ENCODE measurements at regions not wholly inside any gene's neighbourhood (a gene's known extent, or its start where the extent isn't known, plus 50 kb on each side); places are given as distances from the start of the nearest gene placed in this dataset.

DNA sequence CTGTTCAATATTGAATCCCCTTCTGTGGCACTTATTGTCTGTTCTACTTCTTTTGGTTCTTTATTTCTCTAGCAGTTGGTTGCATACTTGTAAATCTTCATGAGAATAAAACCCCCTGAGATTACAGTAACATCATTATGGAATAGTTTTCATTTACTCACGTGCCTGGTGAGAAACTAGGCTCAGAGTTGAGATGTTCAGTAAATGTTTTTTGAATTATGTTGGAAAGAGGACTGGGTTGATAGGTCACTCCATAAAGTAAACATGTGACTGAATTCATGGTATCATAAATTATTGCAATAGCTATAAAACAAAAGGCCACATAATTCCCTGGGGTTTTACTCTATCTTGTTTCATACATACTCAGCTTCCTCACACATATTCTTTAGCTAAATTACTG is 174.2 kb upstream of the C9orf72 start:
- CTCF ChIA-PET = no interaction called here

DNA sequence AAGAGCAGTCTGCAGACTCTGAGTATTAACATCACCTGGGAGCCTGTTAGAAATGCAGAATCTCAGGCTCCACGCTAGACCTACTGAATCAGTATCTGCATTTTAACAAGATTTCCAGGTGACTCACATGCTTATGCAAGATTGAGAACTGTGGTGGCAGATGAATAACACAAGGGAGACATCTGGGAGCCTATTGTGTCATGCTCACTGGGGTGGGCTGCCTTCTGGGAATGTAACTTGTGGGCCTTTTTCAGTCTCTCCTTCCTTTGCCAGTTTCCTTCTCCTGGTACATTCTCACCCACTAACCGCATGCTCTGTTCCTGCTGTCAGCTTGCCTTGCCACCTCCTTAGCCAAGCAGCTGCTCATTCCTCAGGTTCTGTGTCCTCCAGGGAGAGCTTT is 176.6 kb upstream of the C9orf72 start:
- Histone ChIP-seq H3K9me3 (ENCODE audit: control insufficient read depth, insufficient read depth, low read depth, low read length) (no peaks in the 10 kb centered on the region), H3K27ac (ENCODE audit: low read length) (no peak overlapping the region), H3K27me3 (ENCODE audit: control insufficient read depth, insufficient read depth, low read length) (no peaks in the 10 kb centered on the region), H3K4me3 (ENCODE audit: low read depth in 2 of 2, low read length in 2 of 2) (no peak overlapping the region), H3K36me3 (ENCODE audit: control insufficient read depth, insufficient read depth, low read length) (no peaks in the 10 kb centered on the region), H3K4me1 (ENCODE audit: control insufficient read depth, insufficient read depth, low read length) (no peaks in the 10 kb centered on the region)
- ATAC-seq = no peak
- TF ChIP-seq, protein P1, sequence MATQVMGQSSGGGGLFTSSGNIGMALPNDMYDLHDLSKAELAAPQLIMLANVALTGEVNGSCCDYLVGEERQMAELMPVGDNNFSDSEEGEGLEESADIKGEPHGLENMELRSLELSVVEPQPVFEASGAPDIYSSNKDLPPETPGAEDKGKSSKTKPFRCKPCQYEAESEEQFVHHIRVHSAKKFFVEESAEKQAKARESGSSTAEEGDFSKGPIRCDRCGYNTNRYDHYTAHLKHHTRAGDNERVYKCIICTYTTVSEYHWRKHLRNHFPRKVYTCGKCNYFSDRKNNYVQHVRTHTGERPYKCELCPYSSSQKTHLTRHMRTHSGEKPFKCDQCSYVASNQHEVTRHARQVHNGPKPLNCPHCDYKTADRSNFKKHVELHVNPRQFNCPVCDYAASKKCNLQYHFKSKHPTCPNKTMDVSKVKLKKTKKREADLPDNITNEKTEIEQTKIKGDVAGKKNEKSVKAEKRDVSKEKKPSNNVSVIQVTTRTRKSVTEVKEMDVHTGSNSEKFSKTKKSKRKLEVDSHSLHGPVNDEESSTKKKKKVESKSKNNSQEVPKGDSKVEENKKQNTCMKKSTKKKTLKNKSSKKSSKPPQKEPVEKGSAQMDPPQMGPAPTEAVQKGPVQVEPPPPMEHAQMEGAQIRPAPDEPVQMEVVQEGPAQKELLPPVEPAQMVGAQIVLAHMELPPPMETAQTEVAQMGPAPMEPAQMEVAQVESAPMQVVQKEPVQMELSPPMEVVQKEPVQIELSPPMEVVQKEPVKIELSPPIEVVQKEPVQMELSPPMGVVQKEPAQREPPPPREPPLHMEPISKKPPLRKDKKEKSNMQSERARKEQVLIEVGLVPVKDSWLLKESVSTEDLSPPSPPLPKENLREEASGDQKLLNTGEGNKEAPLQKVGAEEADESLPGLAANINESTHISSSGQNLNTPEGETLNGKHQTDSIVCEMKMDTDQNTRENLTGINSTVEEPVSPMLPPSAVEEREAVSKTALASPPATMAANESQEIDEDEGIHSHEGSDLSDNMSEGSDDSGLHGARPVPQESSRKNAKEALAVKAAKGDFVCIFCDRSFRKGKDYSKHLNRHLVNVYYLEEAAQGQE (IDR thresholded peaks at IDR 0.05; ENCODE audit: insufficient read depth in 1 of 2, low read depth in 2 of 2, low read length in 1 of 2) = no peak
- no peak for TF ChIP-seq TCF7L2 (IDR thresholded peaks at IDR 0.05; ENCODE audit: low read depth, low read length)
- no peak for TF ChIP-seq SIN3A (IDR thresholded peaks at IDR 0.05; ENCODE audit: borderline replicate concordance, insufficient read depth, low read depth, low read length)
- TF ChIP-seq, protein P2, sequence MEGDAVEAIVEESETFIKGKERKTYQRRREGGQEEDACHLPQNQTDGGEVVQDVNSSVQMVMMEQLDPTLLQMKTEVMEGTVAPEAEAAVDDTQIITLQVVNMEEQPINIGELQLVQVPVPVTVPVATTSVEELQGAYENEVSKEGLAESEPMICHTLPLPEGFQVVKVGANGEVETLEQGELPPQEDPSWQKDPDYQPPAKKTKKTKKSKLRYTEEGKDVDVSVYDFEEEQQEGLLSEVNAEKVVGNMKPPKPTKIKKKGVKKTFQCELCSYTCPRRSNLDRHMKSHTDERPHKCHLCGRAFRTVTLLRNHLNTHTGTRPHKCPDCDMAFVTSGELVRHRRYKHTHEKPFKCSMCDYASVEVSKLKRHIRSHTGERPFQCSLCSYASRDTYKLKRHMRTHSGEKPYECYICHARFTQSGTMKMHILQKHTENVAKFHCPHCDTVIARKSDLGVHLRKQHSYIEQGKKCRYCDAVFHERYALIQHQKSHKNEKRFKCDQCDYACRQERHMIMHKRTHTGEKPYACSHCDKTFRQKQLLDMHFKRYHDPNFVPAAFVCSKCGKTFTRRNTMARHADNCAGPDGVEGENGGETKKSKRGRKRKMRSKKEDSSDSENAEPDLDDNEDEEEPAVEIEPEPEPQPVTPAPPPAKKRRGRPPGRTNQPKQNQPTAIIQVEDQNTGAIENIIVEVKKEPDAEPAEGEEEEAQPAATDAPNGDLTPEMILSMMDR (IDR thresholded peaks at IDR 0.05) = no peak
- no peak for TF ChIP-seq POLR2AphosphoS5 (IDR thresholded peaks at IDR 0.05; ENCODE audit: low read depth, low read length)
- ChIA-PET CTCF (no interaction called here), POLR2A (no interaction called here)
- intact Hi-C loops (cut with micrococcal nuclease; ENCODE audit: unreplicated experiment) = no loop called here
- in situ Hi-C loops (cut with HindIII; ENCODE audit: low pct_unique_long_range_greater_than_20kb, low sequenced_read_pairs) = no loop called here
- BruUV-seq (replicated peaks) = no TSS peak
- DNase-seq (ENCODE audit: low read depth, low spot score) = no peak

More for the DNA sequence above, 174.2 kb upstream of the C9orf72 start:
- ATAC-seq (no peak), DNase-seq (ENCODE audit: low read depth, low spot score) (no peak)
- no peak for TF ChIP-seq TCF7L2 (IDR thresholded peaks at IDR 0.05; ENCODE audit: low read depth, low read length)
- TF ChIP-seq, protein P2 (IDR thresholded peaks at IDR 0.05) = no peak
- TF ChIP-seq SIN3A (IDR thresholded peaks at IDR 0.05; ENCODE audit: borderline replicate concordance, insufficient read depth, low read depth, low read length) = no peak
- TF ChIP-seq POLR2AphosphoS5 (IDR thresholded peaks at IDR 0.05; ENCODE audit: low read depth, low read length) = no peak
- TF ChIP-seq, protein P1 (IDR thresholded peaks at IDR 0.05; ENCODE audit: insufficient read depth in 1 of 2, low read depth in 2 of 2, low read length in 1 of 2) = no peak
- H3K27ac ChIP-seq (ENCODE audit: low read length) = no peak overlapping the region
- in situ Hi-C loops (cut with HindIII; ENCODE audit: low pct_unique_long_range_greater_than_20kb, low sequenced_read_pairs) (no loop called here), intact Hi-C loops (cut with micrococcal nuclease; ENCODE audit: unreplicated experiment) (no loop called here)
- H3K9me3 ChIP-seq (ENCODE audit: control insufficient read depth, insufficient read depth, low read depth, low read length) = no peaks in the 10 kb centered on the region
- H3K27me3 ChIP-seq (ENCODE audit: control insufficient read depth, insufficient read depth, low read length) = no peaks in the 10 kb centered on the region
- POLR2A ChIA-PET = no interaction called here
- H3K36me3 ChIP-seq (ENCODE audit: control insufficient read depth, insufficient read depth, low read length) = no peaks in the 10 kb centered on the region
- no peaks in the 10 kb centered on the region for H3K4me1 ChIP-seq (ENCODE audit: control insufficient read depth, insufficient read depth, low read length)
- BruUV-seq (replicated peaks) = no TSS peak
- H3K4me3 ChIP-seq (ENCODE audit: low read depth in 2 of 2, low read length in 2 of 2) = no peak overlapping the region
